PC-9 (cell line): ENCODE measurements at regions not wholly inside any gene's neighbourhood (a gene's known extent, or its start where the extent isn't known, plus 50 kb on each side); places are given as distances from the start of the nearest gene placed in this dataset.

Source experiments
- BruUV-seq: library from RNA; stranded (reverse); fragments of 400-500 nt; replicated peaks from 2 replicates; lab custom pipeline; 2021; lab: Mats Ljungman, UMichigan
- CTCF ChIA-PET: fragments of 300-600 bp; sonication (Branson Sonifier 250); formaldehyde crosslinking; loops from one replicate; lab custom pipeline; 2022; ENCODE audit warnings: antibody characterized with exemption; lab: Charles Lee
- POLR2A ChIA-PET: fragments of 300-600 bp; sonication (Branson Sonifier 250); formaldehyde crosslinking; loops from one replicate; lab custom pipeline; 2022; ENCODE audit warnings: antibody characterized with exemption; ENCODE audit not compliant: unreplicated experiment; lab: Charles Lee
- DNase-seq, 2 experiments: peaks; one replicate each; pipeline versions ENCODE4 v3.0.0 to v3.0.0-alpha.2; 2015 to 2022; ENCODE audit warnings: mixed read lengths in 1 of 2
- H2AFZ ChIP-seq: fragments of 200-600 bp; sonication (generic); 2 replicates; pipeline ENCODE4 v1.8.1; 2017; ENCODE audit warnings: antibody characterized with exemption
- H3F3A ChIP-seq: fragments of 200-600 bp; sonication (generic); 2 replicates; pipeline ENCODE4 v1.8.1; 2017; ENCODE audit warnings: antibody characterized with exemption, mild to moderate bottlenecking, low read depth; ENCODE audit not compliant: insufficient read depth
- H3K27ac ChIP-seq: fragments of 200-600 bp; sonication (generic); 2 replicates; pipeline ENCODE4 v1.6.1; 2016; ENCODE audit warnings: mixed run types
- H3K27me3 ChIP-seq: fragments of 200-600 bp; sonication (generic); 2 replicates; pipeline ENCODE4 v1.6.1; 2016; ENCODE audit warnings: low read depth, mixed run types; ENCODE audit not compliant: insufficient read depth
- H3K36me3 ChIP-seq: fragments of 200-600 bp; sonication (generic); 2 replicates; pipeline ENCODE4 v1.6.1; 2016; ENCODE audit warnings: low read depth, mixed run types
- H3K4me1 ChIP-seq: fragments of 200-600 bp; sonication (generic); replicated peaks from 2 replicates; pipeline ENCODE4 v1.6.1; 2016; ENCODE audit warnings: mixed run types; ENCODE audit not compliant: insufficient read depth
- H3K4me2 ChIP-seq: fragments of 200-600 bp; sonication (generic); 2 replicates; pipeline ENCODE4 v1.6.1; 2017; ENCODE audit warnings: mixed run types
- H3K4me3 ChIP-seq: fragments of 200-600 bp; sonication (generic); 2 replicates; pipeline ENCODE4 v1.6.1; 2016; ENCODE audit warnings: mixed run types
- H3K79me2 ChIP-seq: fragments of 200-600 bp; sonication (generic); 2 replicates; pipeline ENCODE4 v1.6.1; 2017; ENCODE audit warnings: low read depth, mixed run types
- H3K9me2 ChIP-seq: fragments of 200-600 bp; sonication (generic); 2 replicates; pipeline ENCODE4 v1.8.1; 2017; ENCODE audit warnings: mild to moderate bottlenecking; ENCODE audit not compliant: insufficient read depth
- H3K9me3 ChIP-seq: fragments of 200-600 bp; sonication (generic); 2 replicates; pipeline ENCODE4 v1.8.1; 2016; ENCODE audit warnings: low read depth; ENCODE audit not compliant: insufficient read depth
- H4K20me1 ChIP-seq: fragments of 200-600 bp; sonication (generic); 2 replicates; pipeline ENCODE4 v1.8.1; 2017; ENCODE audit not compliant: insufficient read depth
- EZH2 ChIP-seq: fragments of 200-600 bp; sonication (generic); IDR thresholded peaks from 2 replicates; pipeline ENCODE4 v1.8.0; 2017; ENCODE audit warnings: antibody characterized with exemption, low read depth
- intact Hi-C: fragments of 100-400 bp; cut with micrococcal nuclease; formaldehyde crosslinking; loops from one replicate; pipeline ENCODE4 v1.10.0; 2022; ENCODE audit not compliant: unreplicated experiment
- TF ChIP-seq, protein P1 (sequence below): fragments of 200-600 bp; sonication (generic); conservative IDR thresholded peaks from 2 replicates; pipeline ENCODE4 v1.6.1; 2017; ENCODE audit warnings: mixed run types, antibody characterized with exemption, mild to moderate bottlenecking, moderate library complexity

DNA sequence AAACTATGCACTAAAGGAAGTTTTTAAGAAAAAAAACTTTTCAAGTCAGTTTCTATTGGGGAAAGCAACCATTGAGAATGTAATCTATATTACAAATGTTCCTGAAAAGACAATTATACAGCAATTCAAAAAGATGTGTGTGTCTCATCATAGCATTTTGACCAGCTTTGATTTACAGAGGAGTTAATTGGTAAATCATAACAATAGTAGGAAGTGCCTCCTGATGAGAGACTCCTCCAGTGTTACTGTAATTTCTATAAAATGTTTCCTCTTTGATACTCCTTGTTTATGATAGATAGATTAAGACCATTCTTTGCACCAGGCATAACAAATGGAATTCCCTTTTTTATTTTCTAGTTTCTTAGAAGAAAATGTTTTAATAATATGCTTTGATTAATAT lies 249.9 kb downstream of the CALCRL start:
- TF ChIP-seq EZH2: no peak
- TF ChIP-seq, protein P1, sequence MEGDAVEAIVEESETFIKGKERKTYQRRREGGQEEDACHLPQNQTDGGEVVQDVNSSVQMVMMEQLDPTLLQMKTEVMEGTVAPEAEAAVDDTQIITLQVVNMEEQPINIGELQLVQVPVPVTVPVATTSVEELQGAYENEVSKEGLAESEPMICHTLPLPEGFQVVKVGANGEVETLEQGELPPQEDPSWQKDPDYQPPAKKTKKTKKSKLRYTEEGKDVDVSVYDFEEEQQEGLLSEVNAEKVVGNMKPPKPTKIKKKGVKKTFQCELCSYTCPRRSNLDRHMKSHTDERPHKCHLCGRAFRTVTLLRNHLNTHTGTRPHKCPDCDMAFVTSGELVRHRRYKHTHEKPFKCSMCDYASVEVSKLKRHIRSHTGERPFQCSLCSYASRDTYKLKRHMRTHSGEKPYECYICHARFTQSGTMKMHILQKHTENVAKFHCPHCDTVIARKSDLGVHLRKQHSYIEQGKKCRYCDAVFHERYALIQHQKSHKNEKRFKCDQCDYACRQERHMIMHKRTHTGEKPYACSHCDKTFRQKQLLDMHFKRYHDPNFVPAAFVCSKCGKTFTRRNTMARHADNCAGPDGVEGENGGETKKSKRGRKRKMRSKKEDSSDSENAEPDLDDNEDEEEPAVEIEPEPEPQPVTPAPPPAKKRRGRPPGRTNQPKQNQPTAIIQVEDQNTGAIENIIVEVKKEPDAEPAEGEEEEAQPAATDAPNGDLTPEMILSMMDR: no peak
- no peak overlapping the region for H3K27ac ChIP-seq
- H3F3A ChIP-seq: no peaks in the 10 kb centered on the region
- H3K4me1 ChIP-seq: no peaks in the 10 kb centered on the region
- intact Hi-C loops: no loop called here
- no peak overlapping the region for H3K4me2 ChIP-seq
- H3K9me3 ChIP-seq: no peaks in the 10 kb centered on the region
- no peak for DNase-seq
- no peaks in the 10 kb centered on the region for H3K27me3 ChIP-seq
- H2AFZ ChIP-seq: no peak overlapping the region
- H3K36me3 ChIP-seq: no peaks in the 10 kb centered on the region
- H3K4me3 ChIP-seq: no peak overlapping the region
- ChIA-PET CTCF (no interaction called here), POLR2A (no interaction called here)
- H3K79me2 ChIP-seq: no peaks in the 10 kb centered on the region
- BruUV-seq: no TSS peak
- no peaks in the 10 kb centered on the region for H4K20me1 ChIP-seq
- no peaks in the 10 kb centered on the region for H3K9me2 ChIP-seq

DNA sequence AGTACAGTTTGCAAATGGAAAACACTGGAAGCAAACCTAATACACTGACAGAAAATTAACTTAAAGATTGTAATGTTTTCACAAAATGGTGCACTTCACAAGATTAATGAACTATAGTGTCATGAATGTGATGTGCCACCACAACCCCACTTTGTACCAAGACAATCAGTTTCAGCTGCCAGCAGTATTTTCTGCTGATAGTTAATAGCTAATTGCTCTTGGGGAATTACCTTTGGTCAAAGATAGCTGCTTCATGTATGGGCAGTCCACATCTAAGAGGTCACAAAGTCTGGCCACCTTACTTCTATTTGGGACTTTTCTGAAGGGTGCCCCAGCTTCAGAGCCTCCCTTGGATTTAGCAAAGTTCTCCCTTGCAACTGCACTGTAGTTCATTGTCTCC lies 254.0 kb downstream of the CALCRL start:
- Histone ChIP-seq H3K36me3 (no peaks in the 10 kb centered on the region), H3K9me2 (no peaks in the 10 kb centered on the region), H3K27ac (no peak overlapping the region), H3K4me2 (no peak overlapping the region), H4K20me1 (no peaks in the 10 kb centered on the region), H3K27me3 (no peaks in the 10 kb centered on the region), H3K9me3 (no peaks in the 10 kb centered on the region), H3K4me1 (no peaks in the 10 kb centered on the region), H3K4me3 (no peak overlapping the region), H2AFZ (no peak overlapping the region), H3K79me2 (no peaks in the 10 kb centered on the region), H3F3A (no peaks in the 10 kb centered on the region)
- CTCF ChIA-PET: no interaction called here
- TF ChIP-seq, protein P1: no peak
- no peak for TF ChIP-seq EZH2
- no peak for DNase-seq
- POLR2A ChIA-PET: no interaction called here
- intact Hi-C loops: no loop called here
- BruUV-seq: no TSS peak

DNA sequence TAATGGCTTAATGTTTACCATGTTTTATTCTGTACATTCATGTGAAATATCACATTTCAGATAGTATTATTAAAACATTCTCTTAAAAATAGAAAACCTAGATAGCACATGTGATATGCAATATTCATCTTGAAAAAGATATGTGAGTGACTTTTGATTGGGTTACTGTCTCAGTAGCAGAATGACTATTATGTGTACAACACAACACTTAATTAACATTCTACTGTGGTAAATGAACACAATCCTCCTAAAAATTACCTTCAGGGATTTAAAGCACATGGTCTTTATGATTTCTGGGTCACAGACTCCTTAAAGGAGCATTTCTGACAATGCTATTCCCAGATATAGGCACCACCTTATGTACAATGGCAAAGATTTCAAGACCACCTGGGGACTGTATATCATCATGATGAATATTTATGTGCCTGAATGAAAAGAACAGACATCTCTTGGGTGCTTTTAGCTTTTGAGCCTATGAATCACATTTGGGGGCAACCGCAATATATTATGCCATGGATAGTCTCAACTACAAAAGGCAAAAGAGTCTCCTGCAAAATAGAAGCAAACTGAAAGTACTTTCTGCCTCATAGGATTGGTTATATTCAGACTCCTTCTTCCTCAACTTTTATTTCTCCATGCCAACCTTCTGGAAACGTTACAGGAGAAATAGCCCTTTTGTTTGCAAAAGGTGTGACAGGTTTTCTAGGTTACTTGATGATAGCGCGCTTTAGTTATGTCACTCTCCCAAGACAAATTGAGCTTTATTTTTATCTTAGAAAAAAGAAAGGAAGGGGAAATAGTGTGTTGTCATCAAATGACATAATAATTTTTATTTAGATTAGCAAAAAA lies 259.0 kb downstream of the CALCRL start:
- POLR2A ChIA-PET: no interaction called here
- H3K4me2 ChIP-seq: no peak overlapping the region
- no peaks in the 10 kb centered on the region for H3K79me2 ChIP-seq
- H3F3A ChIP-seq: no peaks in the 10 kb centered on the region
- no peak for DNase-seq
- no peak for TF ChIP-seq EZH2
- TF ChIP-seq, protein P1: no peak
- no peaks in the 10 kb centered on the region for H3K9me2 ChIP-seq
- H4K20me1 ChIP-seq: no peaks in the 10 kb centered on the region
- intact Hi-C loops: no loop called here
- BruUV-seq: no TSS peak
- no peaks in the 10 kb centered on the region for H3K36me3 ChIP-seq
- no peak overlapping the region for H3K4me3 ChIP-seq
- no peaks in the 10 kb centered on the region for H3K4me1 ChIP-seq
- H3K9me3 ChIP-seq: no peaks in the 10 kb centered on the region
- no peaks in the 10 kb centered on the region for H3K27me3 ChIP-seq
- H3K27ac ChIP-seq: no peak overlapping the region
- CTCF ChIA-PET: no interaction called here
- no peak overlapping the region for H2AFZ ChIP-seq
